NK-92 treated with Interleukin-12 subunit alpha and Interleukin-12 subunit beta, amount 100 ng/mL, for 24 hours (cell line): ENCODE measurements at regions not wholly inside any gene's neighbourhood (a gene's known extent, or its start where the extent isn't known, plus 50 kb on each side); places are given as distances from the start of the nearest gene placed in this dataset.
"Not testable (repeated sequence)": the region's sequence is repeated elsewhere in the genome, so short reads cannot be mapped to it uniquely, and the experiment has no call there.

ENCODE experiments used
- DNase-seq: peaks from one replicate; lab custom pipeline; 2025; lab: John Stamatoyannopoulos, UW

DNA sequence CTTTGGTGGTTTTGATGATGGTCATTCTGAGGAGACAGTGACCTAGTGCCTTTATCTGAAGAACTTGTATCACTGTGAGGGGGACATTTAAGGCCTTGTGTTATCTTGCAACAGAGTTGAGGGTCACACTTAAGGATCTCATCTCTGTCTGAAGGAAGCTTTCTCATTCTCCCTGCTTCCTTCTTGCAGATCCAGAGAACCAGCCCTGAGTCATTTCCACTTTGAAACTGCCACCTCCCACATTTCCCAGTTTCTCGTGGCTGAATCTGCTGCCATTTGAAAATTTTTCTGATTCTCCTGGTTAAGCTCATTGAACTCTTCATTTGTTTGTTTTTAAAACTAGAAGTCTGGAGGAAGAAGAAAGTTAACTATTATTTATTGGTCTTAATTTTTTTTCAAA is 190.2 kb upstream of the CDH11 start:
- no peak for DNase-seq

DNA sequence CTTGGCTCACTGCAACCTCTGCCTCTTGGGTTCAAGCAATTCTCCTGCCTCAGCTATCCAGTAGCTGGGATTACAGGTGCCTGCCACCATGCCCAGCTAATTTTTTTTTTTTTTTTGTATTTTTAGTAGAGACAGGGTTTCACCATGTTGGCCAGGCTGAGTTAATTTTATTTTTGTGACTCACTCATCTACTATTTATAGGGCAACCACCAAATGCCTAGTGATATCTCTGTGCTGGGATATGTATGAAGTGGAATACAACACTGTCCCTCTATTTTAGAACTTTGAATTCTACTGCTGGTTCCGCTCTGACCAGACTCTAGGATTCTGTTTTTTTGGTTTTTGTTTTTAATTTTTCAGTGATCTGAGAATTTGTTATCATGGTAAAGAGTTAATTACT is 188.6 kb upstream of the CDH11 start:
- not testable (repeated sequence) for DNase-seq

DNA sequence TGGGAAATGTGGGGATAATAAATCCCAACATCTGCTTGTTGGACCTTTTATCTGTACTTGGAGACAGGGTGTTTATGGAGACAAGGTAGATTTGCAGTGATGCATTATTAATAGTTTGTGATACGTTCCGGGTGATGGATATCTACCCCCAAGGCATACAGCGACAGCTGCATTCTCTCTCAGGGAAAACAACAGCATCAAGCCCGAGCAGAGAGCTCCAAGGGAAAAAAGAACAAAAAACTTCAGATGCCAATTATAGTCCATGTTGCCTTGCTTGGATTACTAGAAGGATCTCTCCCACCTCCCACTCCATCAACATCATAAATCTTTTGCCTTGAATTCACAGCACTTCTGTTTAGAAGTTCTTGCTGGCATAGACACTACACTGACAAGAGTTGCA is 187.5 kb upstream of the CDH11 start:
- no peak for DNase-seq

DNA sequence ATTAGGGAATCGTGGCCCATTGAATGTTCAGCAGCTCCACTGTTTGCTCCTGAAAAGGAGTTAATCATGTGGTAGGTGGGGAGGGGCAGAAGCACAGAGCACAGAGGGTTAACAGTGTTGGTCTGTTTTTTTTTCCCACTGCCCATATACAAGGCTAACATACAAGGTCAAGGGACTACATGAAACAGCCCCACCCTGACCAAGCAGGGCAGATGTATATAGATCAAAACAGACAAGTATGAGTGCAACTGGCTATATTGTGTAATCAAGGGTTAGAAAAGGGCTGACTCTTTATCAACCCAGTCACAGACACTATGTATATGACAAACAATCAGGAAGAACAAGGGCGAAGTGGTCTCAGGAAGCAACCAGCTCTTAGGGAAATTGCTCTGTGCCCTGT is 186.6 kb upstream of the CDH11 start:
- no peak for DNase-seq

DNA sequence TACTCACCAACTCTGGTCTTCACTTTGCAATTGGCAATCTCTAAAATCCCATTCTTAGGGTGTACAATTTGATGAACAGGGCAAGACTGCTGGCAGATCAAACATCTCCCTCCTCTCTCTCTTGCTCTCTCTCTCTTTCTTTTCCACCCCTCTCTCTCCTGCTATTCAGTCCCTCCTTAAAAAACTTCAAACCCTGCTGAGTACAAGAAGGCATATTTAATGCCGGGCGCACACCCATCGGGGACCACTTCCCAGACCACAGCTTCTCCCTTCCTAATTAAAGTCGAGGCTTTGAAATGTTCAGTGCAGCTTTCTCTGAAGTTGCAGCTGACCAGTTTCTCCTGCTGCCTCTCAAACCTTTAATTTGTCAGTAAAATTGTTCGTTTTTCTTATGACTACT is 185.4 kb upstream of the CDH11 start:
- DNase-seq, result no peak

DNA sequence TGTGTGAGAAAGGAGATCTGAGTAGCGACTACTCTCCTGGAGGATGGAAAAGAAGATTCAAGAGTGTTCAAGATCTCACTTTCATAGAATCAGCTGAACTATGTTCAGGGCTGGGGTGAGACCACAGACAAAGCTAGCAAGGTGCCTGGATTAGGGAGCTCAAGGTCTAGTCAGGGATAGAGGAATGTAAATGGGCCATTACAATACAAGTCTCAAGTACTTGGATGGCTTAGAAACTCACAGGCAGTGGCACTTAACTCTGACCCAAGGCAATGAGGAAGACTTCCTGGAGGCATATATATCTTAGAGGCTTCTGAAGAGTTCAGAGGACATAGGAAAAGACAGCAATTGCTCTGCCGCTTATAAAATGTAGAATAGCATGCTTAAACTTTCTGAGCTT is 184.9 kb upstream of the CDH11 start:
- no peak for DNase-seq

DNA sequence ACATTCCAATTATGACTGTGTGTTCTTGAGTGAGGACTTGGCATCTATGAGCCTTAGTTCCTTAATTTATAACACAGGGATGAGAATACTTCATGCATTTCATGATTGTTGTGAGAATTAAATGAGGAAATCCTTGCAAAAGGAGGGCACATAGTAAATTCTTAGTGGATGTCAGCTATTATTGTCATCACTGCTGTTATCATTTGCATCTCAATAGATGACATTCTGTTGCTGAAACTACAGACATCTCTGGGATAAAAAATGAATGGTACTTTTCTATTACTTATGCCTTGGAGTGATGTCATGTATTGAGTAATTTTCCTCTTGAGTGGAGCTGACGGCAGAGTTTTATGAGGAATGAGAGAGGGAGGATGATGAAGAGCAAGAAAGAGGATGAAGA is 184.4 kb upstream of the CDH11 start:
- DNase-seq, result no peak

DNA sequence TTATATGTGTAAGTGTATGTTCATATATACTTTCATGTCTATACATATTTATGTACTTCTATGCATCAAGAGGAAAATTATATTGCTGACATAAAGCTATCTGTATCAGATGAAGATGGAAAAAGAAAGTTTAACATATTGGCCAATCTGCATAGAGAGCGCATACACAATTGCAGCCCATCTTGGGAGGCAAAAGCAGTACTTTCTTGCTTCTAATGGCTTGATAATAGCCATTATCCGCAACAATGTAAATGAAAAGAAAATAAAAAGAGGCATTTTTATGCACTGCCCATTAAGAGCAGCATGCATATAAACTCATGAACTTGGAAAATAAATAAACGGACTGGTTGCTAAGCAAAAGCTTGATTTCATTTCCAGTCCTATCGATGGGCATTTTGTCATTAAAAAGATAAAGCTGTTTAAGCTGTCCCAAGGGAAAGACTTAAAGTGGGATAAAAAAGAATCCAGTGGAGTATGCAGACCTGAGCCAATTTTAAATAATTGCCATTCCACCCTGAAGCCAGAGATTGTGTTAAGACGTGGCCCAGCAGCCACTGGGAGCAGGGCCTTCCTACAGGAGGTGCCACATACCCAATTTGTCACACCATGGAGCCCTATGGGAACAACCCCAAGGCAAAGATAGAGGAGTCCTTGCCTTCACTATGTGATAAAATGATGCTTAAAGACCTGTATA is 183.6 kb upstream of the CDH11 start:
- DNase-seq, result no peak

DNA sequence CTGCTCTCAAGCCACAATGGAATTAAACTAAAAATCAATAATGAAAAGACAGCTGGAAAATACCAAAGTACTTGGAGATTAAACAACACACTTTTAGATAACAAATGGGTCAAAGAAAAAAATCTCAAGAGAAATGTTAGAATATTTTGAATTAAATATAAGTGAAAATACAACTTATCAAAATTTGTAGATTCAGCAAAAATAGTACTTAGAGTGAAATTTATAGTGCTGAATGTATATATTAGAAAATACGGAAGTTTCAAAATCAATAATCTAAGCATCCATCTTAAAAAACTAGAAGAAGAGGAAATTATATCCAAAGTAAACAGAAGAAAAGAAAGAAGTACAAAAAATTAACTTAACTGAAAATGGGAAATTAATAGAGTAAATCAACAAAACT is 179.2 kb upstream of the CDH11 start:
- no peak for DNase-seq

DNA sequence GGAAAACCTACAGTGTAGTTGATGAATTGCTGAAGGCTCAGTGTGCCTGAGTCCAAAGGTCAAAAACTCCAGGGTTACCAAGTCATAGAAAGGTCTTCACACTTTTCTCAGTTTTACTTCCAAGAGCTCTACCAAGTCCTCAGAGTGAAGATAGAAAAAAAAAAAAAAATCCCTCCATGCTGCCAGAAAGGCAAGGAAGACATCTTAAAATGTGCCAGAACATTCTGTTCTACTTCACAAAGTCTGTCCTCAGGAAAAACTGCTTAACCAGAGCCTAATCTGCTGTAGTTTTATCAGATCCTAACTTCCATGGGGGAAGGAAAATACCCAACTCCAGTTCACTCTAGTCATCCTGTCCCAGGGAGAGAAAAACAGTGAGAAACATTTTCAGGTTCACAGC is 175.6 kb upstream of the CDH11 start:
- no peak for DNase-seq

DNA sequence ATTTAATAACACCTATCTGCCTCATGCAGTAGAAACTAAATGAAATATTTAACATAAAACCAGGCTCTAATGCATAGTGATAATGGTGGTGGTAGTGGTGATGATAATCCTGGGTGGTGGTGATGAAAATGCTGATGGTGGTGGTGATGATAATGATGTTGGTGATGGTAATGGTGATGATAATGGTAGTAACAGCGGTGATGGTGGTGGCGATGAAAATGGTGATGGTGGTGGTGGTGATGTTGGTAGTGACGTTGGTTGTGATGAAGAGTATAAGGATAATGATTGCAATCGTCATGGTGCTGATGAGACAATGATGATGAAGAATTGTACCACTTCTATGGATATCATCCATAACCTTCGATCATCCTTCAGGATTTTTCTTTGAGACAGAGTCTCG is 173.7 kb upstream of the CDH11 start:
- no peak for DNase-seq

DNA sequence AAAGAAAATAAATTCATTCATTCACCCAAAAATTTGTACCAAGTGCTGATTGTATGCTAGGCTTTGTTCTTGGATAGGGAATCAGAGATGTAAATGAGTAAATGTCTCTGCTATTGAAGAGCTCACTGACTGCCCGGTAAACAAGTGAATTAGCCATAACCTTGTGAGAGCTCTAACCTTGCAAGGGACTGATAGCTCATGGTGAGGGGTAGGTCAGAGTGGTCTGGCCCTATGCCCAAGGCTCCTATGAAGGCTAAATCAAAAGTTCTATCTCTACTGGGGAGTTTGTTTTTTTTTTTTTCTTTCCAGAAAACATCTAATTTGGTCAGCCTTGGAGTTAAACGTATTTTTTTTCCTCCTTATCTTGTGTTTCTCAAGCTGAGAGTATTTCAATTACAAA is 172.8 kb upstream of the CDH11 start:
- DNase-seq, result no peak

DNA sequence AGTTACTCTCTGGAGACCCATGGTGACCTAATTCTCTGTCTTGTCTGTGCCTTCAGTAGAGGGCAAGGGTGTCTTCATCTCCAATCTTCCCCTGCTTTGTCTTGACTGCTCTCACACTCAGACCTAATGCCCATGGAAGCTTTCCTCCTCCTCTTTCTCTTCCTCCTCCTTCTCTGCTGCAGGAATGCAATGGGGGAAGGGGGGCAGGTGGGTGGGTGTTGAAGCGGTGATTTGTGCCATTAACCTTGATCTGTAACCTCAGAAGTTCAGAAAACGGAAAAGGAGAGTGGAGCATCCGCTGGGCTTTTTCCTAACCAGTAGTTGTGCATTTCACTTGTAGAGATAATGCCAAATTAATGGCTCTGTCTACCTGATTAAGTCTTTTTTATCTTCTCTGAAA is 172.3 kb upstream of the CDH11 start:
- no peak for DNase-seq

DNA sequence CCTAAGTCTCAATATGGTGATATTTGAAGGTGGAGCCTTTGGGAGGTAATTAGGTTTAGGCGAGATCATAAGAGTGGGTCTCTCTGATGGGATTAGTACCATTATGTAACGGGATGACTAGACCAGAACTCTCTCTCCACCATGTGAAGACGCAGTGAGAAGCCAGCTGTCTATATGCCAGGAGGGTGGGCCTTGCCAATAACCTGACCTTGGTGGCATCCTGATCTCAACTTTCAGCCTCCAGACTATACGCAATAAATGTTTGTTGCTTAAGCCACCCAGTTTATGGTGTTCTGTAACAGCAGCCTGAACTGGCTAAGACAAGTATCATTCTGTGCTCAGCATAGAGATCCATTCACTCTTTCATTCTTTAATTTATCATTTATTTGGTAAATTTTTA is 167.2 kb upstream of the CDH11 start:
- DNase-seq, result no peak

DNA sequence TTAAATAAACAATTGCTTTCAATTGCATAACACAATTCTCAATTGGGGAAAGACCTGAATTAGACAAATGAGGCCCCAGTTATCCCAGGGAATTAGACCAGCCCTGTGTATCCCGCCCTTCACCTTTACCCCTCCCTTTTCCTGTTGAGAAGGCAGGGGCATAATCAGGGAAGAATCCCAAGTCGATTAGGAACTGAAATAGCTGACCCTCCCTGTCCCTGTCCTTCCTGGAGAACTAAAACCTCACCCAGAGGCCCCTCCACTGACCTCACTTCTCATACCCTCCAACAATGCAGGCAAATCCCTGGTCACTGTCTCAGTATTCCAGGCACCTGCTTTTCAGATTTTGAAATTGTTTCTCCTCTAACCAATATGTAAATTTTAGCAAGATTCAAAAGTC is 165.4 kb upstream of the CDH11 start:
- no peak for DNase-seq

DNA sequence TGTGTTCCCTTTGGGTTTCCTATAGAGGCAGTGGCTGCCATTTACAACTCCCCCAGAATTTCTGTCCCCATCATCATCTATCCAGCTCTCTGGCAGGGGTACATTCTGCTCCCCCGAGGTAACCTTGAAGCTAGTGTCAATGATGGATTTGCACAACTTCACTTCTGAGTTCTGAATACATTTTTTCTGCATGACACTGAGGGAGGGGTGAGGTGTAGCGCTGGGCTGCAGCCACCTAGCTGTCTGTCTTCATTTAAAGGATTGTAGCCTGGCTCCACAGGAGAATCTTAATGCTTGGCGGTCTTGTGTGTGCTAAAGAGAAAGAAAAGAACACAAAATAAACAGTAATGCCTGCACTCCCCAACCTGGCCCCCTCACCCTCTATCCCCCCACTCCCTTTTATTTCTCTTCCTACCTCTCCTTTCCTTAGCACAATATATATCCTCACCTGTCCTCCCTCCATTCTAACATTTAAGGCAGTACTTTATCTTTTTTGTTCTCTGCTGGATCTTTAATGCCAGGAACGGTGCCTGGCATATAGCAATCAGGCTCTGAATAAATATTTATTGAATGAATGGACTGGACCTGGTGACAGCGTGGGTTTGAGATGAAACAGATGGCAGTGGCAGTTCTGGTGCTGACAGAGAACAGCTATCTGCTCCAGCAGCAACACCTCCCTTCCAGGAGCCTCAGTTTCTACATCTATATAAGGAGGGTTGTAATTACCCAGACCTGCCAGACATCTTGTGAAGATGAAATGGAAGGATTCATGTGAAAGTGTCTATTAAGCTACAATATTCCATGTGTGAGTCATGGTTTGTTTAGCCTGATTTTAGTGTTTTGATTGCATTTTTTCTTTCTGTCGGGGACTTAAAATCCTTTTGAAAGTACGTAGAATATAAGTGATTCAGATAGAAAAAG is 163.5 kb upstream of the CDH11 start:
- DNase-seq, result no peak

DNA sequence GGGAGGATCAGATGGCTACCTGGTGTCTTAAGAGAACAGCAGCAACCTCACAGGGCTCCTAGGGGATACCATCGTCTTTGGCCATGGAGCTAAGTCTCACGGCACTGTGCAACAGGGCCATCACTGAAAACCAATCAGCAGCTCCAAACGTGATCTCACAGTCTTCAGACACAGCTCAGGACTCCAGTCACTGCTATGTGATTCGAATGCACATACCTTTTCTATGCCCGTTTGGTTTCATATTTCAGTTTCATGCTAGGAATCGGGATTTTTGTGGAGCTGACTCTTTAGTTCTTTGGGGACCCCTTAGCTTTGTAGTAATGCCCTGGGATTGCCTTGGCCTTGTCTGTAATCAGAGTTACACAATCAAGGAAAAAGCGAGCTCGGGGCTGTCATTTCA is 162.8 kb upstream of the CDH11 start:
- DNase-seq, result no peak

DNA sequence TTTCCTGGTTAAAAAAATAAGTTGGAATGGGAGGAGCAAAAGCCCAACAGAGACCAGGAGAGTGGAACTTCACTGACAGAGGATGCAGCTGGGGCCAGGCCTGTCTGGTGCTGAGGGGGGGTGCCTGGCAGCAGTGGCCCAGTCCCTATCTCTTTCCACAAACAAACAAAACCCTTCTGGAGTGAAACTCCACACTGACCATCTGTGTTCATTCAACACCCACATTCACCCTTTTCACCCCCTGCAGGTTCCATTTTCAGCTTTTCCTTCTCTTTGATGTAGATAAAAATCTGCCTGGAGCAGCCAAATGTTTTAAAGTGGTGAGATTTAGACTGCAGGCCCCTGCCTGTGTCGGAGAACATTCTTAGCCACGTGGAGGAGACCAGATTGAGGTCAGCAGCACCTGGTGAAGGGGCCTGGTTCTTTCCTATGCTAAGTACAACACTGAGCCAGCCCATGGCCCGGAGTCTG is 161.4 kb upstream of the CDH11 start:
- no peak for DNase-seq

DNA sequence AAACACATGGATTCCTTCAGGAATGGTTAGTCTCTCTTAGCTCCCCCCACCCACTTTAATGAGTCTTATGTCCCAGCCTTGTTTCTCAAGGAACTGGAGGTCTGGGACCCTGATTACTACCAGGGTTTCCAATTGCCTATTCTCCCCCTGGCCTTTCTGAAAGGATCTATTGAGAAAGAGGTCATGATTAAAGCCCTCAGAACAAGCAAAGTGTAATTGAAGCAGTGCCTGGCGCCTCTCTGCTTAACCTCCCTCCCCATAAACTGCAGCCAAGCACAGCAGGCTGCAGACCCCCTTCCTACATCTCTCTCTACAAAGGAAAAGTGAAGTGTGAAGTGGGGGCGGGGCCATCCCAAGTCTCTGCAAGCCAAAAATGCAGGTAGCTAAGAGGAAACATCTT is 159.7 kb upstream of the CDH11 start:
- no peak for DNase-seq

DNA sequence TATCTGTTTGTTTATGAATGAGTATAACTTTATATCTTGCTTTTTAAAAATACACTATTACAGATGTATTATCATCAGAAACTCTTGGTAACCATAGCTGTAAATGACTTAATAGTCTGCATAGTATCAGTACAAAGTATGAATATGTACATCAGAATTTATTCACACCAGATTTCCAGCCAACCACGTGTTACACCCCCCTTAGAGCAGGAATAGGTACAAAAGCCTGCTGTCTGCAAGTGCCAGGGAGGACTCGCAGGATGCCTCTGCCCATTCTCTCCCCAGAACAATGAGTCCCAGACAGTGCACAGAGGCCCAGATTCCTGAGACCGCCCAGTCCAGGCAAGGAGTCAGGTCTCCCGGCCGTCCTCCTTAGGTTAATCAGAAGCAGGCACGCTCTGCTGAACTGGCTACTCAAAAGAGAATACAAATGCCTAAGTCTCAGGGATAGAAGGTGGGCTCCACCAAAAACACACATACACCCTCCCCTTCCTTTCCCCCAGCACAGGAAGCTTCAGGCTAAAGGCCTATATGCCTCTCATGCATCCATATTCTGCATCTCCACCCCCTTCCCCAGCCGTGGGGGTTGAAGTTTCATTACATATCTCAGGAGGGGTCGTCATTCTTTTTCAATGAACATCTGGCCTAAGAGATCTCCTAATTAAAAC is 159.1 kb upstream of the CDH11 start:
- no peak for DNase-seq

DNA sequence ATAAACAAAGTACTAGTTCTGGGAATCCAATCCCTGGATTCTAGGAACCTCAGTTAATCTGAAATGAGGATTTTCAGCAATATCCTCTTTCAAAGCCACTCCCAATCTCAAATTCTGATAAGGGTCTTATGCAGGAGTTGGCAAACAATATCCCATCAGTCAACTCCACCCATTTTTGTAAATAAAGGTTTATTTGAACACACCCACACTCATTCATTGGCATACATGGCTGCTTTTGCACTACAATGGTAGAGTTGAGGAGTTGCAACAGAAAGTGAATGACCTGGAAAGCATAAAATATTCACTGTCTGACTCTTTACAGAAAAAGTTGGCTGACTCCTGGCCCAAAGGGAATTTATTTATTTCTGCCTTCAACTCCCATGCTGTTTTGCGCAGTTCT is 157.7 kb upstream of the CDH11 start:
- no peak for DNase-seq

DNA sequence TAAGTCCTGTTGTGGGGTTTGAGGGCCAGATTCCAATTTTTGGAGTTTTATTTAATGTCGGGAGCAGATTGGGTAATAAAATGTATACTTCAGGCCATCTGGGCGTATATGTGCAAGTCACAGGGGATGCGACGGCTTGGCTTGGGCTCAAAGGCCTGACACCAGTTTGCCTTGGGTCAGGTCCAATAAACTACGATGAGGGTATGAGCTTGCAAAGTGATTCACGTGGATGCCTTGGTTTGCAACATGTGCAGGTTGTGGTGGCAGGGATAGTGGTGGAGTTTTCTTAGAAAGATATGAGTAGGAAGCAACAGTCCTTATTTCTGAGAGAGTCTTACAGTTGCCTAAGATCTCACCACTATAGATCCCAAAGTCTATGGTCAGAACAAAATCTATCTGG is 157.0 kb upstream of the CDH11 start:
- no peak for DNase-seq

DNA sequence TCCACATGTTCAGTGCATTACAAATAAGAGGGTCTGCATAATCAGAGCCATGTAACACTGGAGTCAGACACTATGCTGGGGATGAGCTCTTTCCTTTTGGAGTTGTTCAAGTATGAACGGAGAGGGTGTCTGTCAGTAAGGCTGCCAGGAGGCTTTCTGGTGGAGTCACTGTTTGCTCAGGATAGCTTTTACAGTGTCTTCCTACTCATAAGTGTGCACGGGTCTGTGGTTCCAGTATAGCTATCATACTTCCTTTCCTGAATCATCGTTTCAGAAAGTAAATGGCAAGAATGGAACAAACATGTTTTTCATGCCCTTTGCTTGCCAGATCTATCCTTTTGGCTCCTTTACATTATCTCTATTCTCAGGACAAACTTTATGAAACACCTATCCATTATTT is 152.7 kb upstream of the CDH11 start:
- DNase-seq, result no peak
